CD4-positive, alpha-beta T cell treated with Interleukin-10 for 1 hour (primary cell): ENCODE measurements at regions not wholly inside any gene's neighbourhood (a gene's known extent, or its start where the extent isn't known, plus 50 kb on each side); places are given as distances from the start of the nearest gene placed in this dataset.
"Not testable (repeated sequence)": the region's sequence is repeated elsewhere in the genome, so short reads cannot be mapped to it uniquely, and the experiment has no call there.

Source experiments
- DNase-seq: peaks from one replicate; pipeline ENCODE4 v3.0.0-alpha.2; 2020

- DNase-seq: no peak
Observed at GRCh38 chr6:137970368-137970767, 103.3 kb downstream of the TNFAIP3 start.

GRCh38 chr6:137973201-137973600, 106.1 kb downstream of the TNFAIP3 start:
- DNase-seq: no peak

GRCh38 chr6:137975188-137975940, 108.3 kb downstream of the TNFAIP3 start:
- peak; percentile 68 for DNase-seq

GRCh38 chr6:137976430-137976829, 109.4 kb downstream of the TNFAIP3 start:
- DNase-seq: peak; percentile 28

- DNase-seq: no peak
Observed at GRCh38 chr6:137977206-137977605, 110.1 kb downstream of the TNFAIP3 start.

- no peak for DNase-seq
Observed at GRCh38 chr6:137977814-137978213, 110.8 kb downstream of the TNFAIP3 start.

- no peak for DNase-seq
Observed at GRCh38 chr6:137978252-137978896, 111.3 kb downstream of the TNFAIP3 start.

- DNase-seq: not testable (repeated sequence)
Observed at GRCh38 chr6:137979263-137979662, 112.2 kb downstream of the TNFAIP3 start.

GRCh38 chr6:137980777-137981176, 113.7 kb downstream of the TNFAIP3 start:
- no peak for DNase-seq

GRCh38 chr6:137981758-137982157, 114.7 kb downstream of the TNFAIP3 start:
- DNase-seq: no peak

GRCh38 chr6:137982418-137983189, 115.5 kb downstream of the TNFAIP3 start:
- peak; percentile 43 for DNase-seq

GRCh38 chr6:137983269-137983668, 116.2 kb downstream of the TNFAIP3 start:
- DNase-seq: no peak

GRCh38 chr6:137989664-137990063, 117.6 kb downstream of the PERP start:
- DNase-seq: no peak

- no peak for DNase-seq
Observed at GRCh38 chr6:137995371-137995770, 111.8 kb downstream of the PERP start.

- no peak for DNase-seq
Observed at GRCh38 chr6:137998461-137999019, 108.7 kb downstream of the PERP start.

- no peak for DNase-seq
Observed at GRCh38 chr6:137999815-138000214, 107.4 kb downstream of the PERP start.

- DNase-seq: no peak
Observed at GRCh38 chr6:138000941-138001340, 106.3 kb downstream of the PERP start.

- peak; percentile 72 for DNase-seq
Observed at GRCh38 chr6:138001750-138002349, 105.4 kb downstream of the PERP start.

- peak; percentile 47 for DNase-seq
Observed at GRCh38 chr6:138004430-138005287, 102.6 kb downstream of the PERP start.

- no peak for DNase-seq
Observed at GRCh38 chr6:138005846-138006245, 101.4 kb downstream of the PERP start.

- peak; percentile 16 for DNase-seq
Observed at GRCh38 chr6:138007014-138007472, 100.2 kb downstream of the PERP start.

GRCh38 chr6:138008791-138009190, 98.4 kb downstream of the PERP start:
- DNase-seq: no peak
